H1 (cell line): ENCODE measurements at regions not wholly inside any gene's neighbourhood (a gene's known extent, or its start where the extent isn't known, plus 50 kb on each side); places are given as distances from the start of the nearest gene placed in this dataset.

Experiments
- CTCF ChIA-PET: fragments of 300-600 bp; sonication (Branson Sonifier 250); formaldehyde crosslinking; loops from one replicate; lab custom pipeline; 2021; ENCODE audit not compliant: partially characterized antibody; lab: Charles Lee
- POLR2A ChIA-PET: fragments of 300-600 bp; sonication (Branson Sonifier 250); formaldehyde crosslinking; loops from one replicate; lab custom pipeline; 2021; ENCODE audit warnings: inconsistent platforms; ENCODE audit not compliant: partially characterized antibody; lab: Charles Lee
- DNase-seq, 2 experiments: peaks; one replicate each; pipeline versions ENCODE4 v3.0.0 to v3.0.0-alpha.2; 2010 to 2022; ENCODE audit warnings: low spot score in 2 of 2, low read depth in 1 of 2, mixed read lengths in 1 of 2
- FAIRE-seq: peaks from 2 replicates; lab custom pipeline; 2011; peaks lifted over from hg19 to GRCh38; lab: Jason Lieb, UNC
- H2AFZ ChIP-seq: 2 replicates; pipeline ENCODE4 v1.8.1; 2012; ENCODE audit warnings: low read length, inconsistent platforms
- H2AK5ac ChIP-seq: 2 replicates; pipeline ENCODE4 v1.6.1; 2013; ENCODE audit warnings: low read depth, low read length
- H2BK120ac ChIP-seq: replicated peaks from 2 replicates; pipeline ENCODE3; 2013; ENCODE audit warnings: low read depth, low read length, inconsistent platforms
- H2BK12ac ChIP-seq: 2 replicates; pipeline ENCODE4 v1.6.1; 2013; ENCODE audit warnings: low read depth, low read length
- H2BK15ac ChIP-seq: 2 replicates; pipeline ENCODE4 v1.6.1; 2013; ENCODE audit warnings: low read length
- H2BK20ac ChIP-seq: 2 replicates; pipeline ENCODE4 v1.6.1; 2013; ENCODE audit warnings: low read length
- H2BK5ac ChIP-seq: 2 replicates; pipeline ENCODE4 v1.6.1; 2013; ENCODE audit warnings: low read depth, low read length
- H3K14ac ChIP-seq: 2 replicates; pipeline ENCODE4 v1.6.1; 2013; ENCODE audit warnings: inconsistent platforms; ENCODE audit not compliant: insufficient read length
- H3K18ac ChIP-seq: 2 replicates; pipeline ENCODE4 v1.6.1; 2013; ENCODE audit warnings: low read length; ENCODE audit errors: extremely low read depth
- H3K23ac ChIP-seq: 2 replicates; pipeline ENCODE4 v1.6.1; 2013; ENCODE audit warnings: inconsistent platforms; ENCODE audit not compliant: insufficient read length
- H3K23me2 ChIP-seq: 2 replicates; pipeline ENCODE4 v1.6.1; 2013; ENCODE audit warnings: low read depth, low read length
- H3K27ac ChIP-seq: 2 replicates; pipeline ENCODE4 v1.6.1; 2011; ENCODE audit warnings: low read depth, low read length, inconsistent platforms
- H3K27me3 ChIP-seq, 4 experiments: replicated peaks in 1 of 4; 1 replicate in 1 of 4; 2 replicates in 3 of 4; pipeline versions ENCODE4 v1.6.1 to v1.8.1; 2011 to 2013; ENCODE audit warnings: low read length in 3 of 4, mild to moderate bottlenecking in 3 of 4, inconsistent platforms in 2 of 4, mixed read lengths in 2 of 4, moderate library complexity in 1 of 4; ENCODE audit not compliant: control insufficient read depth in 3 of 4, insufficient read depth in 3 of 4; ENCODE audit errors: extremely low read depth in 1 of 4
- H3K36me3 ChIP-seq, 4 experiments: 2 replicates each; pipeline versions ENCODE4 v1.6.1 to v1.8.1; 2011 to 2013; ENCODE audit warnings: mild to moderate bottlenecking in 4 of 4, low read length in 3 of 4, moderate library complexity in 2 of 4, control low read depth in 1 of 4, inconsistent platforms in 1 of 4; ENCODE audit not compliant: insufficient read depth in 4 of 4, control insufficient read depth in 2 of 4
- H3K4ac ChIP-seq: replicated peaks from 2 replicates; pipeline ENCODE3; 2013; ENCODE audit warnings: low read length, low read depth, mixed read lengths, inconsistent platforms; ENCODE audit not compliant: insufficient read length
- H3K4me1 ChIP-seq, 4 experiments: replicated peaks in 1 of 4; 1 replicate in 1 of 4; 2 replicates in 3 of 4; pipeline versions ENCODE4 v1.6.1 to v1.8.1; 2011 to 2013; ENCODE audit warnings: low read length in 3 of 4, inconsistent platforms in 2 of 4, mixed read lengths in 1 of 4; ENCODE audit not compliant: insufficient read depth in 4 of 4, control insufficient read depth in 3 of 4
- H3K4me2 ChIP-seq, 2 experiments: 2 replicates each; pipeline versions ENCODE4 v1.6.1 to v1.8.1; 2011 to 2013; ENCODE audit warnings: low read depth in 2 of 2, low read length in 2 of 2, control low read depth in 1 of 2, inconsistent platforms in 1 of 2, mild to moderate bottlenecking in 1 of 2; ENCODE audit not compliant: insufficient read depth in 1 of 2
- H3K4me3 ChIP-seq, 4 experiments: fragments of 200-600, 300-600 bp in 1 of 4; sonication (generic), shearing (Covaris generic), sonication (Bioruptor Twin) in 1 of 4; 2 replicates each; pipeline versions ENCODE4 v1.5.1 to v1.8.1; 2011 to 2016; ENCODE audit warnings: low read length in 4 of 4, low read depth in 3 of 4, control low read depth in 2 of 4, inconsistent platforms in 2 of 4, mild to moderate bottlenecking in 2 of 4, mixed read lengths in 1 of 4, moderate library complexity in 1 of 4; ENCODE audit not compliant: insufficient read depth in 2 of 4; ENCODE audit errors: extremely low read depth in 1 of 4
- H3K56ac ChIP-seq: replicated peaks from 2 replicates; pipeline ENCODE3; 2013; ENCODE audit warnings: low read depth, mild to moderate bottlenecking, mixed read lengths, low read length, inconsistent platforms; ENCODE audit not compliant: insufficient read length
- H3K79me1 ChIP-seq: 2 replicates; pipeline ENCODE4 v1.6.1; 2013; ENCODE audit warnings: low read depth, low read length, control low read depth
- H3K79me2 ChIP-seq, 2 experiments: 2 replicates each; pipeline versions ENCODE4 v1.6.1 to v1.8.1; 2012 to 2013; ENCODE audit warnings: low read length in 2 of 2, mild to moderate bottlenecking in 2 of 2, inconsistent platforms in 1 of 2; ENCODE audit not compliant: insufficient read depth in 2 of 2, control insufficient read depth in 1 of 2
- H3K9ac ChIP-seq, 4 experiments: replicated peaks in 1 of 4; 1 replicate in 1 of 4; 2 replicates in 3 of 4; pipeline versions ENCODE4 v1.6.1 to v1.8.1; 2011 to 2013; ENCODE audit warnings: low read depth in 3 of 4, low read length in 3 of 4, control low read depth in 2 of 4, mild to moderate bottlenecking in 2 of 4, moderate library complexity in 2 of 4, inconsistent platforms in 1 of 4; ENCODE audit errors: extremely low read depth in 1 of 4
- H3K9me3 ChIP-seq, 2 experiments: 2 replicates each; pipeline versions ENCODE4 v1.6.1 to v1.8.1; 2012 to 2013; ENCODE audit warnings: mild to moderate bottlenecking in 2 of 2, moderate library complexity in 2 of 2, control low read depth in 1 of 2, inconsistent platforms in 1 of 2, low read depth in 1 of 2, low read length in 1 of 2, mixed read lengths in 1 of 2; ENCODE audit not compliant: insufficient read depth in 2 of 2
- H4K20me1 ChIP-seq, 2 experiments: replicated peaks in 1 of 2; 2 replicates each; pipeline versions ENCODE3 to v1.8.1; 2011 to 2013; ENCODE audit warnings: inconsistent platforms in 2 of 2, low read length in 2 of 2, mild to moderate bottlenecking in 1 of 2; ENCODE audit not compliant: insufficient read depth in 2 of 2, control insufficient read depth in 1 of 2
- H4K5ac ChIP-seq: 2 replicates; pipeline ENCODE4 v1.6.1; 2013; ENCODE audit warnings: low read length, low read depth, mixed read lengths, inconsistent platforms; ENCODE audit not compliant: insufficient read length
- H4K8ac ChIP-seq: 2 replicates; pipeline ENCODE4 v1.8.0; 2013; ENCODE audit warnings: mild to moderate bottlenecking, moderate library complexity, low read length, inconsistent platforms; ENCODE audit not compliant: insufficient read depth; ENCODE audit errors: extremely low read depth
- H4K91ac ChIP-seq: replicated peaks from 2 replicates; pipeline ENCODE3; 2013; ENCODE audit warnings: low read length, mixed read lengths, inconsistent platforms; ENCODE audit not compliant: insufficient read length
- CHD2 ChIP-seq: IDR thresholded peaks from 2 replicates; pipeline ENCODE4 v1.6.1; 2012; ENCODE audit warnings: low read length, improper control_type of control experiment
- CTCF ChIP-seq, 3 experiments: IDR thresholded peaks; 1 replicate in 2 of 3; 2 replicates in 1 of 3; pipeline versions ENCODE4 v1.5.1 to v1.6.1; 2011; ENCODE audit warnings: low read length in 3 of 3, mild to moderate bottlenecking in 3 of 3, inconsistent platforms in 2 of 3, low read depth in 1 of 3, moderate library complexity in 1 of 3; ENCODE audit not compliant: insufficient read depth in 1 of 3; ENCODE audit errors: control extremely low read depth in 1 of 3
- E2F6 ChIP-seq: IDR thresholded peaks from 2 replicates; pipeline ENCODE4 v1.6.1; 2012; ENCODE audit warnings: inconsistent platforms
- EGR1 ChIP-seq: IDR thresholded peaks from 2 replicates; pipeline ENCODE4 v1.6.1; 2011; ENCODE audit warnings: low read depth, low read length, borderline replicate concordance

- Histone ChIP-seq H3K27ac (no peak overlapping the region), H2BK120ac (no peak overlapping the region)
- FAIRE-seq = no peak
These were observed 79.5 kb upstream of the HIVEP3 start for GRCh38 chr1:41998250-41998649.

More at GRCh38 chr1:41998250-41998649, 79.5 kb upstream of the HIVEP3 start:
- no peak for TF ChIP-seq CHD2
- no peak for TF ChIP-seq E2F6
- no peak for TF ChIP-seq EGR1
- TF ChIP-seq CTCF (IDR thresholded peaks at IDR 0.05; ENCODE audit: control extremely low read depth in 1 of 3, insufficient read depth in 1 of 3, low read depth in 1 of 3, low read length in 3 of 3) = no peak
- TF ChIP-seq, all 59 proteins: peak for 0
- H3K23ac ChIP-seq = no peak overlapping the region
- no peak overlapping the region for H2BK20ac ChIP-seq
- H3K4me3 ChIP-seq = no peak overlapping the region
- H2BK5ac ChIP-seq = no peak overlapping the region
- H2AK5ac ChIP-seq = no peak overlapping the region
- no peaks in the 10 kb centered on the region for H3K27me3 ChIP-seq
- no peak overlapping the region for H3K18ac ChIP-seq
- H3K56ac ChIP-seq = no peak overlapping the region
- CTCF ChIA-PET = no interaction called here
- H4K20me1 ChIP-seq = no peaks in the 10 kb centered on the region
- no peaks in the 10 kb centered on the region for H3K79me2 ChIP-seq
- H4K91ac ChIP-seq = no peak overlapping the region
- no peak overlapping the region for H3K4me2 ChIP-seq
- H4K8ac ChIP-seq = no peak overlapping the region
- H2BK15ac ChIP-seq = no peak overlapping the region
- H3K36me3 ChIP-seq = no peaks in the 10 kb centered on the region
- no peak for DNase-seq
- H2BK12ac ChIP-seq = no peak overlapping the region
- no peaks in the 10 kb centered on the region for H3K4me1 ChIP-seq
- H3K14ac ChIP-seq = no peak overlapping the region
- H3K9me3 ChIP-seq = no peaks in the 10 kb centered on the region
- no peak overlapping the region for H2AFZ ChIP-seq
- POLR2A ChIA-PET = no interaction called here
- no peaks in the 10 kb centered on the region for H3K23me2 ChIP-seq
- H3K79me1 ChIP-seq = no peaks in the 10 kb centered on the region
- H3K9ac ChIP-seq = no peak overlapping the region
- no peak overlapping the region for H3K4ac ChIP-seq
- H4K5ac ChIP-seq = no peak overlapping the region
